ENCODE measurements at regions not wholly inside any gene's neighbourhood (a gene's known extent, or its start where the extent isn't known, plus 50 kb on each side); places are given as distances from the start of the nearest gene placed in this dataset.

- DNase-seq: no peak
Measured at GRCh38 chr6:43916924-43917877, 147.2 kb downstream of the VEGFA start.

- no peak for DNase-seq
Measured at GRCh38 chr6:43915986-43916923, 146.2 kb downstream of the VEGFA start.

GRCh38 chr6:43915208-43915869, 145.3 kb downstream of the VEGFA start:
- no peak for DNase-seq

- no peak for DNase-seq
Measured at GRCh38 chr6:43914272-43915147, 144.5 kb downstream of the VEGFA start.

GRCh38 chr6:43913375-43914271, 143.6 kb downstream of the VEGFA start:
- DNase-seq: peak; percentile 32

- DNase-seq: no peak
Measured at GRCh38 chr6:43912598-43913371, 142.8 kb downstream of the VEGFA start.

GRCh38 chr6:43912116-43912577, 142.1 kb downstream of the VEGFA start:
- DNase-seq: no peak

GRCh38 chr6:43911354-43912115, 141.5 kb downstream of the VEGFA start:
- DNase-seq: no peak

GRCh38 chr6:43910638-43911353, 140.8 kb downstream of the VEGFA start:
- no peak for DNase-seq

- DNase-seq: no peak
Measured at GRCh38 chr6:43910149-43910637, 140.2 kb downstream of the VEGFA start.

- DNase-seq: no peak
Measured at GRCh38 chr6:43909474-43910148, 139.6 kb downstream of the VEGFA start.

- no peak for DNase-seq
Measured at GRCh38 chr6:43907789-43908472, 137.9 kb downstream of the VEGFA start.

- no peak for DNase-seq
Measured at GRCh38 chr6:43907312-43907711, 137.3 kb downstream of the VEGFA start.

GRCh38 chr6:43904311-43905123, 134.5 kb downstream of the VEGFA start:
- peak; percentile 39 for DNase-seq

GRCh38 chr6:43903739-43904290, 133.8 kb downstream of the VEGFA start:
- DNase-seq: no peak

Measured in dermis blood vessel endothelial cell (primary cell).